ENCODE measurements at regions not wholly inside any gene's neighbourhood (a gene's known extent, or its start where the extent isn't known, plus 50 kb on each side); places are given as distances from the start of the nearest gene placed in this dataset.
"Not testable (repeated sequence)": the region's sequence is repeated elsewhere in the genome, so short reads cannot be mapped to it uniquely, and the experiment has no call there.

DNA sequence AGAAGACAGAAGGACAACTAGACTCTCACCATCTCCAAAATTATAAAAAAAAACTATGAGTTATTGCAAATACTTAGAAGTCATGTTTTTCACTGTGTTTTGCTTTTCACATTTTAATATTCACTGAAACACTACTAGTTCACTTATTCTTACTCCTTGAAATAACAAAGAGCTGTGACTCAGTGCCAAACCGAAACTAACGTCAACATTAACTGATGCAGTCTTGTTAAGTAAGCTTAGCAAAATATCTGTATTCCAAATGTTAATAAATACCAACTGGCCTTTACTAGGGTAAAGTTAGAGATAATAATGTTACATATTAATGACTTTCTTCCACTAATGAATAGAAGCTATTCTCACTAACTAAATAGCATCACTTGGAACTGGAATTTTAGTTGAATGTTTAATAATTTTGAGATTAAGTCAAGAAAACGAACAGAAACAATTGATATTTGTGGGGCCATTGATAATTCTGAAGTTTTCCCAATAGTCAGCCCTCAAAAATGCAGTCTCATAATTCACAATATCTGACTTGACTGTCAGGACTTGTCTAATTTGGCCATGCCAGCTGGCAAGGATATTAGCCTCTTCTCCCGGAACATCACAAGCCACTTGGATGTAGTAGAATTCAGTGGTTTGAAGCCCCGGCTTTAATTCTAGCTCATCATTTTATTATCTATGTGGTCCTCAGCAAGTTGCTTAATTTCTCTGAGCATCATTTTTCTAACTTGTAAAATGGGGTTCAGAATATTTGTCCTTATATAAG, 230.1 kb upstream of the DDI1 start:
- H3K9me3 ChIP-seq = no peaks in the 10 kb centered on the region
- DNase-seq (ENCODE audit: low spot score in 2 of 2) = peak in 1 of 2 donors; percentile 21
- H3K4me1 ChIP-seq = no peaks in the 10 kb centered on the region
- intact Hi-C loops (cut with DNase I; ENCODE audit: low total_unique reads) = no loop called here
- peak overlapping the region; percentile 64 to 68 for H3K27ac ChIP-seq
- H3K36me3 ChIP-seq = no peaks in the 10 kb centered on the region
- TF ChIP-seq POLR2A (IDR thresholded peaks at IDR 0.05) (no peak), POLR2AphosphoS5 (IDR thresholded peaks at IDR 0.05) (no peak)
- TF ChIP-seq, protein P1, sequence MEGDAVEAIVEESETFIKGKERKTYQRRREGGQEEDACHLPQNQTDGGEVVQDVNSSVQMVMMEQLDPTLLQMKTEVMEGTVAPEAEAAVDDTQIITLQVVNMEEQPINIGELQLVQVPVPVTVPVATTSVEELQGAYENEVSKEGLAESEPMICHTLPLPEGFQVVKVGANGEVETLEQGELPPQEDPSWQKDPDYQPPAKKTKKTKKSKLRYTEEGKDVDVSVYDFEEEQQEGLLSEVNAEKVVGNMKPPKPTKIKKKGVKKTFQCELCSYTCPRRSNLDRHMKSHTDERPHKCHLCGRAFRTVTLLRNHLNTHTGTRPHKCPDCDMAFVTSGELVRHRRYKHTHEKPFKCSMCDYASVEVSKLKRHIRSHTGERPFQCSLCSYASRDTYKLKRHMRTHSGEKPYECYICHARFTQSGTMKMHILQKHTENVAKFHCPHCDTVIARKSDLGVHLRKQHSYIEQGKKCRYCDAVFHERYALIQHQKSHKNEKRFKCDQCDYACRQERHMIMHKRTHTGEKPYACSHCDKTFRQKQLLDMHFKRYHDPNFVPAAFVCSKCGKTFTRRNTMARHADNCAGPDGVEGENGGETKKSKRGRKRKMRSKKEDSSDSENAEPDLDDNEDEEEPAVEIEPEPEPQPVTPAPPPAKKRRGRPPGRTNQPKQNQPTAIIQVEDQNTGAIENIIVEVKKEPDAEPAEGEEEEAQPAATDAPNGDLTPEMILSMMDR (IDR thresholded peaks at IDR 0.05) = no peak
- no peak overlapping the region for H3K4me3 ChIP-seq
- H3K27me3 ChIP-seq = no peaks in the 10 kb centered on the region

DNA sequence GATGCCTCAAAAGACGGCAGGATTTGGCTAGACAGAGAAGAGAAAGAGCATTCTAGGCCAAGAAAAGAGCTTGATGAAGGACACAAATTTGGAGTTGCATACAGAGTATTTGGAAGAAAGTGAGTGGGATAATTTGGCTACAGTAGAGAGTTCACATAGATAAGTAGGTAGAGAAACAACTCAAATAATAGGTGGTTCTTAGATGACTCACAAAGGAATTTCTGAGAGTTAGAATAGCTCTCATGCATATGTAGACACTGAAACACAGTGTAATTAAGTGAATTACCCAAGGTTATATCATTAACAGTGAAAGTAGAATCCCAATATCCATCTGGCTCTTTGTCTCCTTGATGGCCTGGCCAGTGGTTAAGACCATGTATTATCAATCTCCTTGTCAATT, 228.6 kb upstream of the DDI1 start:
- no peak for TF ChIP-seq POLR2AphosphoS5 (IDR thresholded peaks at IDR 0.05)
- no peak for TF ChIP-seq POLR2A (IDR thresholded peaks at IDR 0.05)
- TF ChIP-seq, protein P1 (IDR thresholded peaks at IDR 0.05) = no peak
- intact Hi-C loops (cut with DNase I; ENCODE audit: low total_unique reads) = no loop called here
- no peak for DNase-seq (ENCODE audit: low spot score in 2 of 2)
- Histone ChIP-seq H3K27me3 (no peaks in the 10 kb centered on the region), H3K4me1 (no peaks in the 10 kb centered on the region), H3K4me3 (no peak overlapping the region), H3K36me3 (no peaks in the 10 kb centered on the region), H3K27ac (peak overlapping the region in 1 of 2 donors; percentile 35), H3K9me3 (no peaks in the 10 kb centered on the region)

DNA sequence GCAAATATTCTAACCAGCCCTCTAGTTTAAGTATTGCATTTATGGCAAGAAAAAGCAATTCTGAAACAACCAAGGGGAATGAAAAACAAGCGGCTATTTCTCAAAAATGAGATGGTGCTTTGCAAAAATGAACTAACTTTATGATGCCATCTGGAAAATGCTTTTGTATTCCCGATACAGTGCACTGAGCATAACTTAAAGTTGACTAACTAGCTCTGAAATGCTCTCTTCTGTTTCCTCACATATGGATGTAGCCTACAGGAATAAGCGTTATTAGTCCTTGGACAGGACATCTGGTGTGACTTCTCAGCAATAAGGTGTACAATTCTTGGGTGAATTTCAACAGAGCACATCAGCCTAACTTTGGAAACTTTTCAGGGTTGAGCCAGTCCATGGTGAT, 228.2 kb upstream of the DDI1 start:
- H3K4me1 ChIP-seq = no peaks in the 10 kb centered on the region
- no peaks in the 10 kb centered on the region for H3K27me3 ChIP-seq
- TF ChIP-seq POLR2A (IDR thresholded peaks at IDR 0.05) = no peak
- TF ChIP-seq, protein P1 (IDR thresholded peaks at IDR 0.05) = no peak
- TF ChIP-seq POLR2AphosphoS5 (IDR thresholded peaks at IDR 0.05) = no peak
- no peaks in the 10 kb centered on the region for H3K36me3 ChIP-seq
- no peaks in the 10 kb centered on the region for H3K9me3 ChIP-seq
- no peak overlapping the region for H3K27ac ChIP-seq
- DNase-seq (ENCODE audit: low spot score in 2 of 2) = no peak
- intact Hi-C loops (cut with DNase I; ENCODE audit: low total_unique reads) = no loop called here
- no peak overlapping the region for H3K4me3 ChIP-seq

DNA sequence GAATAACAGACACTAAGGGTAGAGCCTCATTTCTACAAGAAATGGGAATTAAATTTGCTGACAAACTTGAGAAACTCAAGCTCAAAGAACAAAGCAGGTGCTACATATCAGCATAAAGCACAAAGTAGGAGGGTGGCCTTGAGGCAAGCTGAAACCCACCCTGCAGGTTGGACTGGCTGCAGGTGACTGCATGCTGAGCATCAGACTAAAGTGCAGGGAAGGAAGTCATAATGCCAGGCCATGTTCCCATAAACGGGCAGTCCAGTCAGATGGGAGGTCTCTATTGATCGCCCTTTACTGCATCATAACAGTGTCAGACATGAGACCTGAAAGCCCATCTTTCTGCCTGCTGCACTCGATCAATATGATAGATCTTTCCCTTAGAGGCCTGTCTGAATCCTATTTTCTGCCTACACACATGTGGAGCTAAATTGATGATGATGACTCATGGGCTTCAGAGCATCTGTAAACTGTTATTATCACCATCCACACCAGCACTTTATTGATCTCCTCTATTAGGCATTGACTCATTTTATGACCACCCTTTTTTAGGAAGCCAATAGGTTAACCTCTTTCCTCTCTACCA, 224.5 kb upstream of the DDI1 start:
- DNase-seq (ENCODE audit: low spot score in 2 of 2) = no peak
- TF ChIP-seq, protein P1 (IDR thresholded peaks at IDR 0.05) = no peak
- no peak for TF ChIP-seq POLR2AphosphoS5 (IDR thresholded peaks at IDR 0.05)

DNA sequence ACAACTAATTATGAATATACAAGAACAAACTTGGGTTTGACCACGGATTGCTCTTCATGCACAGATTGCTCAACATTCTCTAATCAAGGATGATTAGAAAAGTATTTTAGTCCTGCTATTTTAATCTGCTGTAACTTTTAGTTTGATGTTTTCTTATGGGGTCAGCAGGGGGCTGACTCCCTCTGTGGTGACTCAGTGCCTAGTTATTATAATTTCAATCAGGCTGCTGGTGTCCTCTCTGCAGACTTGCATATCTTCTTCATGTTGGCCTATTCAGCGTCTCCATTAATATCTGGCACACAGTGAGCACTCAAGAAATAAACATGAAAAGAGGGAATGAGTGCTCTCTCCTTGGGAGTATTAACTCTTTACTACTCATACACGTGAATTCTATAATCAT, 223.8 kb upstream of the DDI1 start:
- TF ChIP-seq POLR2AphosphoS5 (IDR thresholded peaks at IDR 0.05) = no peak
- no peak for TF ChIP-seq POLR2A (IDR thresholded peaks at IDR 0.05)
- TF ChIP-seq, protein P1 (IDR thresholded peaks at IDR 0.05) = no peak
- no peak overlapping the region for H3K4me3 ChIP-seq

More for the DNA sequence above, 224.5 kb upstream of the DDI1 start:
- H3K4me1 ChIP-seq = no peaks in the 10 kb centered on the region
- H3K4me3 ChIP-seq = no peak overlapping the region
- no peaks in the 10 kb centered on the region for H3K27me3 ChIP-seq
- H3K36me3 ChIP-seq = no peaks in the 10 kb centered on the region
- intact Hi-C loops (cut with DNase I; ENCODE audit: low total_unique reads) = no loop called here
- no peaks in the 10 kb centered on the region for H3K9me3 ChIP-seq
- H3K27ac ChIP-seq = no peak overlapping the region

DNA sequence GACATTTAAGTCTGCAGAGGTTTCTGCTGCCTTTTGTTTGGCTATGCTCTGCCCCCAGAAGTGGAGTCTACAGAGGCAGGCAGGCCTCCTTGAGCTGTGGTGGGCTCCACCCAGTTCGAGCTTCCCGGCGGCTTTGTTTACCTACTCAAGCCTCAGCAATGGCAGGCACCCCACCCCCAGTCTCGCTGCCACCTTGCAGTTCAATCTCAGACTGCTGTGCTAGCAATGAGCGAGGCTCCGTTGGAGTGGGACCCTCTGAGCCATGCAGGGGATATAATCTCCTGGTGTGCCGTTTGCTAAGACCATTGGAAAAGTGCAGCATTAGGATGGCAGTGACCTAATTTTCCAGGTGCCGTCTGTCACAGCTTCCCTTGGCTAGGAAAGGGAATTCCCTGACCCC, 216.1 kb upstream of the DDI1 start:
- H3K27ac ChIP-seq; H3K36me3 ChIP-seq; H3K27me3 ChIP-seq; H3K9me3 ChIP-seq; H3K4me1 ChIP-seq; DNase-seq (ENCODE audit: low spot score in 2 of 2); intact Hi-C loops (cut with DNase I; ENCODE audit: low total_unique reads); H3K4me3 ChIP-seq: not testable (repeated sequence)

More for the DNA sequence above, 223.8 kb upstream of the DDI1 start:
- H3K27me3 ChIP-seq = no peaks in the 10 kb centered on the region
- no peak overlapping the region for H3K27ac ChIP-seq
- H3K4me1 ChIP-seq = no peaks in the 10 kb centered on the region
- H3K36me3 ChIP-seq = no peaks in the 10 kb centered on the region
- intact Hi-C loops (cut with DNase I; ENCODE audit: low total_unique reads) = no loop called here
- DNase-seq (ENCODE audit: low spot score in 2 of 2) = no peak
- H3K9me3 ChIP-seq = no peaks in the 10 kb centered on the region
